HepG2 (cell line): ENCODE measurements at regions not wholly inside any gene's neighbourhood (a gene's known extent, or its start where the extent isn't known, plus 50 kb on each side); places are given as distances from the start of the nearest gene placed in this dataset.

ENCODE experiments used
- ATAC-seq: fragments of 200-7000 bp; cut with Tn5 transposase; 3 replicates; pipeline ENCODE4 v1.9.1; 2020; ENCODE audit warnings: mild to moderate bottlenecking, moderate library complexity
- BruUV-seq: library from RNA; stranded (reverse); fragments of 400-500 nt; replicated peaks from 2 replicates; lab custom pipeline; 2021; lab: Mats Ljungman, UMichigan
- CTCF ChIA-PET: fragments of 300-600 bp; formaldehyde crosslinking; extraction: SDS; loops from one replicate; lab custom pipeline; 2021; ENCODE audit warnings: low total read pairs, inconsistent platforms, low intra/inter-chr PET ratio; lab: Yijun Ruan, JAX
- POLR2A ChIA-PET: fragments of 350-600 bp; sonication (Branson Sonifier 250); formaldehyde crosslinking; loops from one replicate; lab custom pipeline; 2020; ENCODE audit warnings: antibody characterized with exemption, inconsistent platforms; lab: Yijun Ruan, JAX
- DNase-seq: peaks from one replicate; pipeline ENCODE4 v3.0.0-alpha.2; 2015; ENCODE audit warnings: low spot score
- FAIRE-seq: peaks from 3 replicates; lab custom pipeline; 2011; peaks lifted over from hg19 to GRCh38; lab: Jason Lieb, UNC
- H2AFZ ChIP-seq: one replicate; pipeline ENCODE4 v1.6.1; 2011; ENCODE audit warnings: low read length, inconsistent platforms
- H3K27ac ChIP-seq: fragments of 300-600 bp; 3 replicates; pipeline ENCODE4 v1.8.0; 2011; ENCODE audit warnings: mixed run types, mild to moderate bottlenecking, mixed read lengths, low read length, inconsistent platforms; ENCODE audit not compliant: insufficient read depth; ENCODE audit errors: extremely low read length
- H3K27me3 ChIP-seq, 2 experiments: fragments of 200-600 bp in 1 of 2; 2 replicates in 1 of 2; 3 replicates in 1 of 2; pipeline versions ENCODE4 v1.6.0 to v1.8.0; 2011; ENCODE audit warnings: low read length in 2 of 2, mild to moderate bottlenecking in 2 of 2, moderate library complexity in 2 of 2, inconsistent platforms in 1 of 2; ENCODE audit not compliant: insufficient read depth in 2 of 2, control insufficient read depth in 1 of 2
- H3K36me3 ChIP-seq, 2 experiments: fragments of 200-600 bp in 1 of 2; replicated peaks in 1 of 2; 2 replicates in 1 of 2; 3 replicates in 1 of 2; pipeline versions ENCODE4 v1.5.1 to v1.8.0; 2011; ENCODE audit warnings: low read length in 2 of 2, inconsistent platforms in 1 of 2; ENCODE audit not compliant: insufficient read depth in 2 of 2, control insufficient read depth in 1 of 2
- H3K4me1 ChIP-seq: 2 replicates; pipeline ENCODE4 v1.5.1; 2012; ENCODE audit warnings: low read length, inconsistent platforms; ENCODE audit not compliant: insufficient read depth
- H3K4me2 ChIP-seq: 2 replicates; pipeline ENCODE4 v1.6.0; 2011; ENCODE audit warnings: low read depth, low read length, inconsistent platforms
- H3K4me3 ChIP-seq, 3 experiments: fragments of 200-600 bp in 1 of 3; sonication (generic), shearing (Covaris generic) in 1 of 3; replicated peaks in 1 of 3; 2 replicates each; pipeline ENCODE4 v1.5.1; 2011 to 2016; ENCODE audit warnings: low read length in 3 of 3, inconsistent platforms in 2 of 3, low read depth in 2 of 3, mild to moderate bottlenecking in 2 of 3, control low read depth in 1 of 3, mixed read lengths in 1 of 3; ENCODE audit not compliant: insufficient read depth in 1 of 3
- H3K79me2 ChIP-seq: one replicate; pipeline ENCODE4 v1.6.1; 2011; ENCODE audit warnings: low read length, inconsistent platforms; ENCODE audit not compliant: insufficient read depth
- H3K9ac ChIP-seq: 2 replicates; pipeline ENCODE4 v1.6.0; 2011; ENCODE audit warnings: mild to moderate bottlenecking, low read depth, low read length, inconsistent platforms; ENCODE audit not compliant: insufficient read depth
- H3K9me3 ChIP-seq: 2 replicates; pipeline ENCODE4 v1.5.1; 2012; ENCODE audit warnings: mild to moderate bottlenecking, low read length
- H4K20me1 ChIP-seq: 2 replicates; pipeline ENCODE4 v1.6.0; 2011; ENCODE audit warnings: inconsistent platforms, mild to moderate bottlenecking, low read length, moderate library complexity; ENCODE audit not compliant: insufficient read depth
- AGO2 ChIP-seq: fragments of 200-400 bp; formaldehyde crosslinking; optimal IDR thresholded peaks from 2 replicates; pipeline ENCODE3; 2017; ENCODE audit warnings: mild to moderate bottlenecking, low read depth, low read length, moderate library complexity
- CAMTA2 ChIP-seq: sonication (generic); formaldehyde crosslinking; IDR thresholded peaks from 2 replicates; pipeline ENCODE4 v1.4.0; 2020; ENCODE audit warnings: mild to moderate bottlenecking, missing genetic modification reagents, borderline replicate concordance
- ELF3 ChIP-seq: IDR thresholded peaks from 2 replicates; pipeline ENCODE4 v1.6.1; 2016; ENCODE audit warnings: missing genetic modification reagents, missing compliant biosample characterization
- ETV5 ChIP-seq: IDR thresholded peaks from 2 replicates; pipeline ENCODE4 v1.6.1; 2018; ENCODE audit warnings: missing biosample characterization, missing genetic modification reagents, inconsistent platforms, borderline replicate concordance
- HINFP ChIP-seq: sonication (generic); formaldehyde crosslinking; IDR thresholded peaks from 2 replicates; pipeline ENCODE4 v1.4.0; 2020; ENCODE audit warnings: low read depth, mild to moderate bottlenecking, missing genetic modification reagents
- HOXA5 ChIP-seq: sonication (generic); formaldehyde crosslinking; IDR thresholded peaks from 2 replicates; pipeline ENCODE4 v1.4.0; 2020; ENCODE audit warnings: missing genetic modification reagents
- IKZF1 ChIP-seq: fragments of 450-650 bp; IDR thresholded peaks from 2 replicates; pipeline ENCODE4 v1.7.1; 2016
- MYNN ChIP-seq: sonication (generic); formaldehyde crosslinking; IDR thresholded peaks from 2 replicates; pipeline ENCODE4 v1.4.0; 2020; ENCODE audit warnings: mild to moderate bottlenecking, low read depth, missing genetic modification reagents
- MZF1 ChIP-seq: sonication (generic); formaldehyde crosslinking; IDR thresholded peaks from 2 replicates; pipeline ENCODE4 v1.8.1; 2023; ENCODE audit warnings: mild to moderate bottlenecking, missing genetic modification reagents, borderline replicate concordance
- PCBP2 ChIP-seq: fragments of 200-400 bp; formaldehyde crosslinking; optimal IDR thresholded peaks from 2 replicates; pipeline ENCODE3; 2018; ENCODE audit warnings: low read length, low read depth; ENCODE audit not compliant: poor library complexity, severe bottlenecking
- RXRA ChIP-seq: sonication (generic); formaldehyde crosslinking; IDR thresholded peaks from 2 replicates; pipeline ENCODE4 v1.5.1; 2020; ENCODE audit warnings: missing genetic modification reagents
- SMC3 ChIP-seq: IDR thresholded peaks from 2 replicates; pipeline ENCODE4 v1.6.1; 2011; ENCODE audit warnings: low read length, improper control_type of control experiment
- TCF7L2 ChIP-seq: IDR thresholded peaks from 2 replicates; pipeline ENCODE4 v1.6.1; 2011; ENCODE audit warnings: mild to moderate bottlenecking, low read depth, low read length, moderate library complexity
- ZFP1 ChIP-seq: IDR thresholded peaks from 2 replicates; pipeline ENCODE4 v1.6.1; 2016
- ZFP41 ChIP-seq: sonication (generic); formaldehyde crosslinking; IDR thresholded peaks from 2 replicates; pipeline ENCODE4 v1.4.0; 2020; ENCODE audit warnings: mild to moderate bottlenecking, missing genetic modification reagents, borderline replicate concordance
- ZNF20 ChIP-seq: sonication (generic); formaldehyde crosslinking; IDR thresholded peaks from 2 replicates; pipeline ENCODE4 v1.4.0; 2020; ENCODE audit warnings: mild to moderate bottlenecking, moderate library complexity, missing genetic modification reagents
- ZNF253 ChIP-seq: sonication (generic); formaldehyde crosslinking; IDR thresholded peaks from 2 replicates; pipeline ENCODE4 v1.8.0; 2022; ENCODE audit warnings: mild to moderate bottlenecking, missing genetic modification reagents, borderline replicate concordance
- ZNF720 ChIP-seq: sonication (generic); formaldehyde crosslinking; IDR thresholded peaks from 2 replicates; pipeline ENCODE4 v1.4.0; 2020; ENCODE audit warnings: missing genetic modification reagents
- WGBS: methylation state at CpG from one replicate; pipeline ENCODE4 v1.1.6; 2017; ENCODE audit warnings: low lambda C conversion rate; 5-methylcytosine and 5-hydroxymethylcytosine counted together
- in situ Hi-C: cut with HindIII; loops from 2 replicates; pipeline ENCODE4 v1.10.0; 2017; ENCODE audit warnings: low pct_unique_long_range_greater_than_20kb; ENCODE audit not compliant: extremely low pct_ligation_motif_present
- intact Hi-C: fragments of 100-400 bp; cut with micrococcal nuclease; formaldehyde crosslinking; loops from one replicate; pipeline ENCODE4 v1.10.0; 2022; ENCODE audit not compliant: unreplicated experiment
- TF ChIP-seq, protein P1 (sequence below): sonication (generic); formaldehyde crosslinking; IDR thresholded peaks from one replicate; pipeline ENCODE4 v1.5.1; 2020; ENCODE audit warnings: mild to moderate bottlenecking, missing genetic modification reagents; ENCODE audit errors: not compliant biosample characterization

- CTCF ChIA-PET, result no interaction called here
- Histone ChIP-seq H3K79me2 (no peaks in the 10 kb centered on the region), H3K27me3 (no peaks in the 10 kb centered on the region), H3K9ac (no peak overlapping the region), H3K36me3 (no peaks in the 10 kb centered on the region), H4K20me1 (no peaks in the 10 kb centered on the region), H3K4me2 (no peak overlapping the region), H3K27ac (no peak overlapping the region), H2AFZ (no peak overlapping the region), H3K4me1 (no peaks in the 10 kb centered on the region), H3K4me3 (no peak overlapping the region), H3K9me3 (no peaks in the 10 kb centered on the region)
- DNase-seq, result no peak
- 68% methylated on average over 3 of the region's 3 CpGs for WGBS
- no TSS peak for BruUV-seq
- POLR2A ChIA-PET, result no interaction called here
- in situ Hi-C loops, result no loop called here
- intact Hi-C loops, result no loop called here
- TF ChIP-seq ZNF720 (CRISPR knock-in tag), result no peak
- TF ChIP-seq ZFP41 (CRISPR knock-in tag), result no peak
- no peak for TF ChIP-seq IKZF1
- no peak for TF ChIP-seq TCF7L2
- TF ChIP-seq AGO2, result no peak
- TF ChIP-seq ZFP1 (CRISPR knock-in tag), result no peak
- no peak for TF ChIP-seq MYNN (CRISPR knock-in tag)
- no peak for TF ChIP-seq HINFP (CRISPR knock-in tag)
- no peak for TF ChIP-seq ETV5 (CRISPR knock-in tag)
- TF ChIP-seq ELF3 (CRISPR knock-in tag), result no peak
- no peak for TF ChIP-seq CAMTA2
- no peak for TF ChIP-seq RXRA (CRISPR knock-in tag)
- no peak for TF ChIP-seq MZF1 (CRISPR knock-in tag)
- no peak for TF ChIP-seq SMC3
- TF ChIP-seq HOXA5 (CRISPR knock-in tag), result no peak
- no peak for TF ChIP-seq ZNF253 (CRISPR knock-in tag)
- TF ChIP-seq PCBP2, result no peak
- TF ChIP-seq, protein P1, sequence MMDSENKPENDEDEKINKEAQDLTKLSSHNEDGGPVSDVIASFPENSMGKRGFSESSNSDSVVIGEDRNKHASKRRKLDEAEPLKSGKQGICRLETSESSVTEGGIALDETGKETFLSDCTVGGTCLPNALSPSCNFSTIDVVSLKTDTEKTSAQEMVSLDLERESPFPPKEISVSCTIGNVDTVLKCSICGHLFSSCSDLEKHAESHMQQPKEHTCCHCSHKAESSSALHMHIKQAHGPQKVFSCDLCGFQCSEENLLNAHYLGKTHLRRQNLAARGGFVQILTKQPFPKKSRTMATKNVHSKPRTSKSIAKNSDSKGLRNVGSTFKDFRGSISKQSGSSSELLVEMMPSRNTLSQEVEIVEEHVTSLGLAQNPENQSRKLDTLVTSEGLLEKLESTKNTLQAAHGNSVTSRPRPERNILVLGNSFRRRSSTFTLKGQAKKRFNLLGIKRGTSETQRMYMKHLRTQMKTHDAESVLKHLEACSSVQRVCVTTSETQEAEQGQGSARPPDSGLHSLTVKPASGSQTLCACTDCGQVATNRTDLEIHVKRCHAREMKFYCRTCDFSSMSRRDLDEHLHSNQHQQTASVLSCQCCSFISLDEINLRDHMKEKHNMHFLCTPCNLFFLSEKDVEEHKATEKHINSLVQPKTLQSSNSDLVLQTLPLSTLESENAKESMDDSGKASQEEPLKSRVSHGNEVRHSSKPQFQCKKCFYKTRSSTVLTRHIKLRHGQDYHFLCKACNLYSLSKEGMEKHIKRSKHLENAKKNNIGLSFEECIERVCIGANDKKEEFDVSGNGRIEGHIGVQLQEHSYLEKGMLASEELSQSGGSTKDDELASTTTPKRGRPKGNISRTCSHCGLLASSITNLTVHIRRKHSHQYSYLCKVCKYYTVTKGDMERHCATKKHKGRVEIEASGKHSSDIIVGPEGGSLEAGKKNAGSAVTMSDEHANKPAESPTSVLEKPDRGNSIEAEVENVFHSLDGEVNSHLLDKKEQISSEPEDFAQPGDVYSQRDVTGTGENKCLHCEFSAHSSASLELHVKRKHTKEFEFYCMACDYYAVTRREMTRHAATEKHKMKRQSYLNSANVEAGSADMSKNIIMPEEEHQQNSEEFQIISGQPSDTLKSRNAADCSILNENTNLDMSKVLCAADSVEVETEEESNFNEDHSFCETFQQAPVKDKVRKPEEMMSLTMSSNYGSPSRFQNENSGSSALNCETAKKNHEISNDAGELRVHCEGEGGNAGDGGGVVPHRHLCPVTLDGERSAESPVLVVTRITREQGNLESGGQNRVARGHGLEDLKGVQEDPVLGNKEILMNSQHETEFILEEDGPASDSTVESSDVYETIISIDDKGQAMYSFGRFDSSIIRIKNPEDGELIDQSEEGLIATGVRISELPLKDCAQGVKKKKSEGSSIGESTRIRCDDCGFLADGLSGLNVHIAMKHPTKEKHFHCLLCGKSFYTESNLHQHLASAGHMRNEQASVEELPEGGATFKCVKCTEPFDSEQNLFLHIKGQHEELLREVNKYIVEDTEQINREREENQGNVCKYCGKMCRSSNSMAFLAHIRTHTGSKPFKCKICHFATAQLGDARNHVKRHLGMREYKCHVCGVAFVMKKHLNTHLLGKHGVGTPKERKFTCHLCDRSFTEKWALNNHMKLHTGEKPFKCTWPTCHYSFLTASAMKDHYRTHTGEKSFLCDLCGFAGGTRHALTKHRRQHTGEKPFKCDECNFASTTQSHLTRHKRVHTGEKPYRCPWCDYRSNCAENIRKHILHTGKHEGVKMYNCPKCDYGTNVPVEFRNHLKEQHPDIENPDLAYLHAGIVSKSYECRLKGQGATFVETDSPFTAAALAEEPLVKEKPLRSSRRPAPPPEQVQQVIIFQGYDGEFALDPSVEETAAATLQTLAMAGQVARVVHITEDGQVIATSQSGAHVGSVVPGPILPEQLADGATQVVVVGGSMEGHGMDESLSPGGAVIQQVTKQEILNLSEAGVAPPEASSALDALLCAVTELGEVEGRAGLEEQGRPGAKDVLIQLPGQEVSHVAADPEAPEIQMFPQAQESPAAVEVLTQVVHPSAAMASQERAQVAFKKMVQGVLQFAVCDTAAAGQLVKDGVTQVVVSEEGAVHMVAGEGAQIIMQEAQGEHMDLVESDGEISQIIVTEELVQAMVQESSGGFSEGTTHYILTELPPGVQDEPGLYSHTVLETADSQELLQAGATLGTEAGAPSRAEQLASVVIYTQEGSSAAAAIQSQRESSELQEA (CRISPR knock-in tag), result no peak
- TF ChIP-seq ZNF20 (CRISPR knock-in tag), result no peak
- no peak for FAIRE-seq
- ATAC-seq, result no peak
Observed at GRCh38 chr18:67154979-67155378, 361.5 kb downstream of the DSEL start.
